ENCODE measurements at regions not wholly inside any gene's neighbourhood (a gene's known extent, or its start where the extent isn't known, plus 50 kb on each side); places are given as distances from the start of the nearest gene placed in this dataset.

DNA sequence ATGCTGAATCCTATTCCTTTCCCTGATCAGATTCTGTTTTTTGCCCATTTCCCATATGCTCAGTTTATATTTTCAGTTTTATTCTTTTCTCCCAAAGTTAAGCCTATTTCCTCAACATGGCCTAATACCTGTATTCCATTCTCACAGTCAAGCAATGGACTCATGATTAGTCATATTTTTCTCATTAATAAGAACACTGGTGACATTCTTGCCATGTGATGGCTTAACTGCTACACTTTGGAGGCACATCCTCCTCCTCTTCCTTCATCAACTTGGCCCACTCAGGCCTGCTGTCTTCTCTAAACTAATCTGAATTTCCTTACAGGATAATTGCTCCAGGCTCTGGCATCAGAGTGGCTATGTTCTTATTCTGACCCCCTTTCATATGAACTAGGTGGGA lies 679.2 kb downstream of the NYAP2 start:
- ChIA-PET POLR2A (no interaction called here), CTCF (ENCODE audit: low intra/inter-chr PET ratio, low total read pairs) (no interaction called here)
- intact Hi-C loops (cut with micrococcal nuclease; ENCODE audit: unreplicated experiment) (loop anchor here (1.0 kb wide), 1 partner anchor 20 kb away; no protein-coding TSS in a partner anchor), in situ Hi-C loops (cut with HindIII; ENCODE audit: extremely low pct_ligation_motif_present, low pct_unique_long_range_greater_than_20kb) (no loop called here)
- Histone ChIP-seq H2AFZ (ENCODE audit: low read length) (no peak overlapping the region), H3K27me3 (ENCODE audit: control insufficient read depth in 1 of 2, insufficient read depth in 2 of 2, low read length in 2 of 2) (no peaks in the 10 kb centered on the region; a peak in 1 of 5 replicates), H3K79me2 (ENCODE audit: insufficient read depth, low read length) (no peaks in the 10 kb centered on the region), H3K27ac (ENCODE audit: extremely low read length, insufficient read depth, low read length) (no peak overlapping the region), H3K9me3 (ENCODE audit: low read length) (no peaks in the 10 kb centered on the region), H3K4me1 (ENCODE audit: insufficient read depth, low read length) (0 out of 2 replicates have a peak, but pooled peaks cover under 1% of the 10 kb centered on the region), H3K4me2 (ENCODE audit: low read depth, low read length) (no peak overlapping the region), H4K20me1 (ENCODE audit: insufficient read depth, low read length) (no peaks in the 10 kb centered on the region), H3K4me3 (replicated peaks in 1 of 3; ENCODE audit: insufficient read depth in 1 of 3, low read depth in 2 of 3, low read length in 3 of 3) (no peak overlapping the region), H3K36me3 (replicated peaks in 1 of 2; ENCODE audit: control insufficient read depth in 1 of 2, insufficient read depth in 2 of 2, low read length in 2 of 2) (no peaks in the 10 kb centered on the region), H3K9ac (ENCODE audit: insufficient read depth, low read depth, low read length) (no peak overlapping the region)
- ATAC-seq (no peak), DNase-seq (ENCODE audit: low spot score) (no peak), FAIRE-seq (no peak)
- no TSS peak for BruUV-seq (replicated peaks)
- TF ChIP-seq ZNF3 (CRISPR knock-in tag; IDR thresholded peaks at IDR 0.05) (no peak), ZNF567 (CRISPR knock-in tag; IDR thresholded peaks at IDR 0.05; ENCODE audit: borderline replicate concordance) (no peak), ZNF484 (CRISPR knock-in tag; IDR thresholded peaks at IDR 0.05; ENCODE audit: borderline replicate concordance, low read depth) (no peak), ZNF737 (CRISPR knock-in tag; IDR thresholded peaks at IDR 0.05; ENCODE audit: borderline replicate concordance) (no peak), SATB2 (CRISPR knock-in tag; IDR thresholded peaks at IDR 0.05) (no peak), GABPA (IDR thresholded peaks at IDR 0.05; ENCODE audit: low read depth, low read length) (no peak), GABPA (CRISPR knock-in tag; IDR thresholded peaks at IDR 0.05; ENCODE audit: low read depth) (no peak), ZNF205 (CRISPR knock-in tag; IDR thresholded peaks at IDR 0.05) (no peak), GATAD1 (CRISPR knock-in tag; IDR thresholded peaks at IDR 0.05) (no peak), HNRNPL (IDR thresholded peaks at IDR 0.05; ENCODE audit: low read depth, low read length) (no peak), ZNF563 (CRISPR knock-in tag; IDR thresholded peaks at IDR 0.05) (no peak), JUND (CRISPR knock-in tag; IDR thresholded peaks at IDR 0.05) (no peak), RBAK (CRISPR knock-in tag; IDR thresholded peaks at IDR 0.05) (no peak), RXRB (CRISPR knock-in tag; IDR thresholded peaks at IDR 0.05; ENCODE audit: borderline replicate concordance) (no peak), ZNF713 (CRISPR knock-in tag; IDR thresholded peaks at IDR 0.05) (no peak), ZBTB42 (CRISPR knock-in tag; IDR thresholded peaks at IDR 0.05) (no peak), ZNF142 (CRISPR knock-in tag; IDR thresholded peaks at IDR 0.05) (no peak), SALL2 (CRISPR knock-in tag; IDR thresholded peaks at IDR 0.05) (no peak)
- TF ChIP-seq, protein P1, sequence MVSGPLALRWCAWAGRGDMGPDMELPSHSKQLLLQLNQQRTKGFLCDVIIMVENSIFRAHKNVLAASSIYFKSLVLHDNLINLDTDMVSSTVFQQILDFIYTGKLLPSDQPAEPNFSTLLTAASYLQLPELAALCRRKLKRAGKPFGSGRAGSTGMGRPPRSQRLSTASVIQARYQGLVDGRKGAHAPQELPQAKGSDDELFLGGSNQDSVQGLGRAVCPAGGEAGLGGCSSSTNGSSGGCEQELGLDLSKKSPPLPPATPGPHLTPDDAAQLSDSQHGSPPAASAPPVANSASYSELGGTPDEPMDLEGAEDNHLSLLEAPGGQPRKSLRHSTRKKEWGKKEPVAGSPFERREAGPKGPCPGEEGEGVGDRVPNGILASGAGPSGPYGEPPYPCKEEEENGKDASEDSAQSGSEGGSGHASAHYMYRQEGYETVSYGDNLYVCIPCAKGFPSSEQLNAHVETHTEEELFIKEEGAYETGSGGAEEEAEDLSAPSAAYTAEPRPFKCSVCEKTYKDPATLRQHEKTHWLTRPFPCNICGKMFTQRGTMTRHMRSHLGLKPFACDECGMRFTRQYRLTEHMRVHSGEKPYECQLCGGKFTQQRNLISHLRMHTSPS (CRISPR knock-in tag; IDR thresholded peaks at IDR 0.05; ENCODE audit: low read depth), result no peak
